Stimulated activated CD4-positive, alpha-beta T cell treated with anti-CD3 and anti-CD28 coated beads, Interleukin-1b, Interleukin-23, amount 100 ng/mL, for 48 hours (primary cell): ENCODE measurements at regions not wholly inside any gene's neighbourhood (a gene's known extent, or its start where the extent isn't known, plus 50 kb on each side); places are given as distances from the start of the nearest gene placed in this dataset.
"Not testable (repeated sequence)": the region's sequence is repeated elsewhere in the genome, so short reads cannot be mapped to it uniquely, and the experiment has no call there.

ENCODE experiments used
- DNase-seq: peaks from one replicate; pipeline ENCODE4 v3.0.0-alpha.2; 2020

GRCh38 chr5:18489703-18490102, 855.4 kb downstream of the TAF11L14 start:
- no peak for DNase-seq

- no peak for DNase-seq
Observed at GRCh38 chr5:18491349-18491748, 857.1 kb downstream of the TAF11L14 start.

- DNase-seq: no peak
Observed at GRCh38 chr5:18495157-18495556, 860.9 kb downstream of the TAF11L14 start.

GRCh38 chr5:18496041-18496440, 861.8 kb downstream of the TAF11L14 start:
- DNase-seq: no peak

- no peak for DNase-seq
Observed at GRCh38 chr5:18497089-18497488, 862.8 kb downstream of the TAF11L14 start.

GRCh38 chr5:18503797-18504328, 869.6 kb downstream of the TAF11L14 start:
- DNase-seq: no peak

GRCh38 chr5:18507114-18507513, 872.9 kb downstream of the TAF11L14 start:
- no peak for DNase-seq

GRCh38 chr5:18517641-18518380, 883.6 kb downstream of the TAF11L14 start:
- DNase-seq: no peak

- DNase-seq: no peak
Observed at GRCh38 chr5:18523380-18523779, 889.1 kb downstream of the TAF11L14 start.

GRCh38 chr5:18526792-18527405, 892.6 kb downstream of the TAF11L14 start:
- no peak for DNase-seq

- no peak for DNase-seq
Observed at GRCh38 chr5:18533137-18533536, 898.9 kb downstream of the TAF11L14 start.

- DNase-seq: no peak
Observed at GRCh38 chr5:18534119-18534518, 899.9 kb downstream of the TAF11L14 start.

- DNase-seq: not testable (repeated sequence)
Observed at GRCh38 chr5:18535753-18536152, 901.5 kb downstream of the TAF11L14 start.

- no peak for DNase-seq
Observed at GRCh38 chr5:18544421-18544820, 910.2 kb downstream of the TAF11L14 start.

- DNase-seq: no peak
Observed at GRCh38 chr5:18546591-18546990, 912.3 kb downstream of the TAF11L14 start.

- DNase-seq: no peak
Observed at GRCh38 chr5:18551716-18552115, 917.5 kb downstream of the TAF11L14 start.

- DNase-seq: no peak
Observed at GRCh38 chr5:18553269-18553668, 919.0 kb downstream of the TAF11L14 start.

GRCh38 chr5:18560602-18561001, 926.3 kb downstream of the TAF11L14 start:
- DNase-seq: no peak

GRCh38 chr5:18563853-18564252, 929.6 kb downstream of the TAF11L14 start:
- no peak for DNase-seq

GRCh38 chr5:18566671-18567070, 932.4 kb downstream of the TAF11L14 start:
- DNase-seq: no peak

- no peak for DNase-seq
Observed at GRCh38 chr5:18576586-18576985, 942.3 kb downstream of the TAF11L14 start.

GRCh38 chr5:18601185-18601584, 966.9 kb downstream of the TAF11L14 start:
- DNase-seq: no peak

GRCh38 chr5:18602402-18602801, 968.1 kb downstream of the TAF11L14 start:
- DNase-seq: no peak

- DNase-seq: no peak
Observed at GRCh38 chr5:18605186-18605585, 970.9 kb downstream of the TAF11L14 start.
